IMR-90 (cell line): ENCODE measurements at regions not wholly inside any gene's neighbourhood (a gene's known extent, or its start where the extent isn't known, plus 50 kb on each side); places are given as distances from the start of the nearest gene placed in this dataset.

Experiments used
- ATAC-seq: fragments of 200-7000 bp; cut with Tn5 transposase; 2 replicates; pipeline ENCODE4 v1.9.1; 2020; ENCODE audit warnings: low read depth, mild to moderate bottlenecking, moderate library complexity
- BruUV-seq: library from RNA; stranded (reverse); fragments of 400-500 nt; replicated peaks from 2 replicates; lab custom pipeline; 2021; lab: Mats Ljungman, UMichigan
- CTCF ChIA-PET: fragments of 300-600 bp; formaldehyde crosslinking; extraction: SDS; loops from one replicate; lab custom pipeline; 2021; ENCODE audit warnings: antibody characterized with exemption; lab: Yijun Ruan, JAX
- POLR2A ChIA-PET: fragments of 300-600 bp; sonication (Branson Sonifier 250); formaldehyde crosslinking; loops from one replicate; lab custom pipeline; 2022; ENCODE audit warnings: antibody characterized with exemption; ENCODE audit not compliant: unreplicated experiment; lab: Charles Lee
- DNase-seq: peaks from one replicate; pipeline ENCODE4 v3.0.0; 2013
- H2AFZ ChIP-seq: replicated peaks from 2 replicates; pipeline ENCODE3; 2013; ENCODE audit warnings: low read length, mild to moderate bottlenecking; ENCODE audit not compliant: poor library complexity
- H2AK5ac ChIP-seq: 2 replicates; pipeline ENCODE4 v1.6.1; 2013; ENCODE audit warnings: low read depth, low read length, inconsistent platforms
- H2AK9ac ChIP-seq: replicated peaks from 2 replicates; pipeline ENCODE3; 2013; ENCODE audit warnings: mild to moderate bottlenecking, low read depth, low read length, moderate library complexity; ENCODE audit not compliant: poor library complexity
- H2BK120ac ChIP-seq: 2 replicates; pipeline ENCODE4 v1.6.1; 2013; ENCODE audit warnings: low read depth, low read length, inconsistent platforms
- H2BK15ac ChIP-seq: 3 replicates; pipeline ENCODE4 v1.6.1; 2013; ENCODE audit warnings: low read depth, low read length, inconsistent platforms
- H2BK20ac ChIP-seq: 2 replicates; pipeline ENCODE4 v1.6.1; 2013; ENCODE audit warnings: low read depth, mild to moderate bottlenecking, inconsistent platforms, low read length, moderate library complexity
- H2BK5ac ChIP-seq: 2 replicates; pipeline ENCODE4 v1.6.1; 2013; ENCODE audit warnings: mild to moderate bottlenecking, low read depth, low read length, inconsistent platforms; ENCODE audit not compliant: poor library complexity, severe bottlenecking
- H3K14ac ChIP-seq: replicated peaks from 2 replicates; pipeline ENCODE4 v1.6.1; 2013; ENCODE audit warnings: low read depth, low read length, inconsistent platforms
- H3K18ac ChIP-seq: 2 replicates; pipeline ENCODE4 v1.6.1; 2013; ENCODE audit warnings: low read depth, low read length, control low read depth
- H3K23ac ChIP-seq: 2 replicates; pipeline ENCODE4 v1.6.1; 2013; ENCODE audit warnings: low read depth, low read length, inconsistent platforms
- H3K27ac ChIP-seq: 2 replicates; pipeline ENCODE4 v1.5.1; 2013; ENCODE audit warnings: mild to moderate bottlenecking, control low read depth, low read length; ENCODE audit not compliant: insufficient read depth
- H3K27me3 ChIP-seq: 2 replicates; pipeline ENCODE4 v1.6.1; 2013; ENCODE audit warnings: low read length; ENCODE audit not compliant: control insufficient read depth, insufficient read depth
- H3K36me3 ChIP-seq: 2 replicates; pipeline ENCODE4 v1.6.1; 2013; ENCODE audit warnings: low read length, mixed read lengths; ENCODE audit not compliant: control insufficient read depth, insufficient read depth
- H3K4ac ChIP-seq: 2 replicates; pipeline ENCODE4 v1.6.1; 2013; ENCODE audit warnings: low read depth, low read length, inconsistent platforms
- H3K4me1 ChIP-seq: 2 replicates; pipeline ENCODE4 v1.6.1; 2013; ENCODE audit warnings: low read length, mixed read lengths; ENCODE audit not compliant: control insufficient read depth, insufficient read depth
- H3K4me2 ChIP-seq: 2 replicates; pipeline ENCODE4 v1.6.1; 2013; ENCODE audit warnings: low read depth, mild to moderate bottlenecking, control low read depth, low read length, moderate library complexity
- H3K4me3 ChIP-seq: 2 replicates; pipeline ENCODE4 v1.5.1; 2013; ENCODE audit warnings: low read depth, mild to moderate bottlenecking, control low read depth, low read length, moderate library complexity; ENCODE audit not compliant: insufficient read depth
- H3K56ac ChIP-seq: 2 replicates; pipeline ENCODE4 v1.6.1; 2013; ENCODE audit warnings: low read length, inconsistent platforms; ENCODE audit not compliant: insufficient read depth; ENCODE audit errors: extremely low read depth
- H3K79me1 ChIP-seq, 2 experiments: 2 replicates each; pipeline ENCODE4 v1.6.1; 2013; ENCODE audit warnings: low read length in 2 of 2, inconsistent platforms in 1 of 2, low read depth in 1 of 2
- H3K9ac ChIP-seq: 2 replicates; pipeline ENCODE4 v1.6.1; 2013; ENCODE audit warnings: low read depth, low read length, control low read depth
- H3K9me1 ChIP-seq: 2 replicates; pipeline ENCODE4 v1.6.1; 2013; ENCODE audit warnings: low read length, inconsistent platforms; ENCODE audit not compliant: insufficient read depth
- H3K9me3 ChIP-seq: 2 replicates; pipeline ENCODE4 v1.6.1; 2013; ENCODE audit warnings: low read length; ENCODE audit not compliant: control insufficient read depth, insufficient read depth
- H4K20me1 ChIP-seq: 2 replicates; pipeline ENCODE4 v1.6.1; 2013; ENCODE audit warnings: low read length, inconsistent platforms; ENCODE audit not compliant: insufficient read depth
- H4K5ac ChIP-seq: 2 replicates; pipeline ENCODE4 v1.6.1; 2013; ENCODE audit warnings: mild to moderate bottlenecking, low read depth, low read length, control low read depth
- H4K8ac ChIP-seq, 2 experiments: 2 replicates each; pipeline ENCODE4 v1.6.1; 2013; ENCODE audit warnings: low read depth in 2 of 2, low read length in 2 of 2, control low read depth in 1 of 2, inconsistent platforms in 1 of 2
- H4K91ac ChIP-seq: 2 replicates; pipeline ENCODE4 v1.6.1; 2013; ENCODE audit warnings: low read depth, low read length, inconsistent platforms; ENCODE audit not compliant: insufficient read depth
- WGBS, 2 experiments: methylation state at CpG; one replicate each; pipeline versions ENCODE4 v1.1.5 to v1.1.7; 2013; ENCODE audit warnings: missing lambda C conversion rate in 2 of 2; ENCODE audit not compliant: insufficient read length in 1 of 2; ENCODE audit errors: extremely low coverage in 2 of 2; 5-methylcytosine and 5-hydroxymethylcytosine counted together
- dilution Hi-C: fragments of 300-500 bp; cut with HindIII; formaldehyde crosslinking; loops from one replicate; pipeline ENCODE4 v1.14.3; 2018; ENCODE audit warnings: low sequenced_read_pairs; ENCODE audit not compliant: unreplicated experiment
- in situ Hi-C: fragments of 300-500 bp; cut with MboI; formaldehyde crosslinking; loops from 3 replicates; pipeline ENCODE4 v1.14.3; 2019; ENCODE audit warnings: low sequenced_read_pairs, inconsistent platforms, mixed read lengths
- intact Hi-C: fragments of 100-400 bp; cut with micrococcal nuclease; formaldehyde crosslinking; loops from 2 replicates; pipeline ENCODE4 v1.10.0; 2022
- TF ChIP-seq, protein P1 (sequence below): conservative IDR thresholded peaks from 2 replicates; pipeline ENCODE4 v1.5.1; 2012; ENCODE audit warnings: mild to moderate bottlenecking, low read depth, low read length, improper control_type of control experiment

DNA sequence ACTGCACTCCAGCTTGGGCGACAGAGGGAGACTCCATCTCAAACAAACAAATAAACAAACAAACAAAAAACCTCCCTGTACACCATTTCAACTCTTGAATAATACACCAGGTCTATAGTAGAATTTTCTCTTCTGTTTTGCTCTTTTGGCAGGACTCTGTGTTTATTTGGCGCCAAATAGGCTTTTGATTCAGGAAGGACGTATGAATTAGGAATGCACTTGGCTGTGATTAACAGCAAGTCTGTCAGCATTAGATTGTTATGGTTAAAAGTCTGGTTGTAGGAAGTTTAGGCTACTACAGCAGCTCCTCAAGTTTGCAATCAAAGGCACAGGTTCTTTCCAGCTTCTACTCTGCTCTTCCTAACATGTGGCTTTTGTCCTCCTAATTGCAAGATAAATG, 113.8 kb upstream of the KCNK1 start:
- DNase-seq (no peak), ATAC-seq (no peak)
- dilution Hi-C loops: no loop called here
- Histone ChIP-seq H3K9ac (no peak overlapping the region), H3K27ac (no peak overlapping the region), H3K23ac (no peak overlapping the region), H3K4ac (no peak overlapping the region), H3K27me3 (no peaks in the 10 kb centered on the region), H2AK9ac (no peak overlapping the region), H3K9me3 (peaks cover 12% of the 10 kb centered on the region), H3K56ac (no peak overlapping the region), H2AK5ac (no peak overlapping the region), H3K4me1 (no peaks in the 10 kb centered on the region), H2BK15ac (no peak overlapping the region), H4K20me1 (no peaks in the 10 kb centered on the region), H3K4me2 (no peak overlapping the region), H4K5ac (no peak overlapping the region), H4K8ac (no peak overlapping the region), H2AFZ (no peak overlapping the region), H3K79me1 (no peaks in the 10 kb centered on the region), H2BK120ac (no peak overlapping the region), H3K9me1 (no peaks in the 10 kb centered on the region), H2BK20ac (no peak overlapping the region), H2BK5ac (no peak overlapping the region), H3K18ac (no peak overlapping the region), H3K14ac (no peak overlapping the region), H3K36me3 (no peaks in the 10 kb centered on the region), H4K91ac (no peak overlapping the region), H3K4me3 (no peak overlapping the region)
- ChIA-PET CTCF (no interaction called here), POLR2A (no interaction called here)
- no TSS peak for BruUV-seq
- TF ChIP-seq, protein P1, sequence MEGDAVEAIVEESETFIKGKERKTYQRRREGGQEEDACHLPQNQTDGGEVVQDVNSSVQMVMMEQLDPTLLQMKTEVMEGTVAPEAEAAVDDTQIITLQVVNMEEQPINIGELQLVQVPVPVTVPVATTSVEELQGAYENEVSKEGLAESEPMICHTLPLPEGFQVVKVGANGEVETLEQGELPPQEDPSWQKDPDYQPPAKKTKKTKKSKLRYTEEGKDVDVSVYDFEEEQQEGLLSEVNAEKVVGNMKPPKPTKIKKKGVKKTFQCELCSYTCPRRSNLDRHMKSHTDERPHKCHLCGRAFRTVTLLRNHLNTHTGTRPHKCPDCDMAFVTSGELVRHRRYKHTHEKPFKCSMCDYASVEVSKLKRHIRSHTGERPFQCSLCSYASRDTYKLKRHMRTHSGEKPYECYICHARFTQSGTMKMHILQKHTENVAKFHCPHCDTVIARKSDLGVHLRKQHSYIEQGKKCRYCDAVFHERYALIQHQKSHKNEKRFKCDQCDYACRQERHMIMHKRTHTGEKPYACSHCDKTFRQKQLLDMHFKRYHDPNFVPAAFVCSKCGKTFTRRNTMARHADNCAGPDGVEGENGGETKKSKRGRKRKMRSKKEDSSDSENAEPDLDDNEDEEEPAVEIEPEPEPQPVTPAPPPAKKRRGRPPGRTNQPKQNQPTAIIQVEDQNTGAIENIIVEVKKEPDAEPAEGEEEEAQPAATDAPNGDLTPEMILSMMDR: no peak
- WGBS, 2 experiments: no CpG with 5 or more reads among the region's 3 CpGs
- in situ Hi-C loops: no loop called here
- intact Hi-C loops: no loop called here
